Calu3 (cell line): ENCODE measurements at regions not wholly inside any gene's neighbourhood (a gene's known extent, or its start where the extent isn't known, plus 50 kb on each side); places are given as distances from the start of the nearest gene placed in this dataset.

Experiments
- BruUV-seq: library from RNA; stranded (reverse); fragments of 400-500 nt; replicated peaks from 2 replicates; lab custom pipeline; 2021; lab: Mats Ljungman, UMichigan
- CTCF ChIA-PET: fragments of 300-600 bp; sonication (Branson Sonifier 250); formaldehyde crosslinking; loops from one replicate; lab custom pipeline; 2022; ENCODE audit warnings: antibody characterized with exemption; lab: Charles Lee
- DNase-seq: peaks from one replicate; pipeline ENCODE4 v3.0.0; 2022
- H3K27ac Mint-ChIP-seq: one replicate; pipeline ENCODE4 v1.8.0; 2022; ENCODE audit warnings: mixed read lengths; ENCODE audit not compliant: unreplicated experiment
- H3K27me3 Mint-ChIP-seq: one replicate; pipeline ENCODE4 v1.8.0; 2022; ENCODE audit warnings: mixed read lengths; ENCODE audit not compliant: unreplicated experiment
- H3K36me3 Mint-ChIP-seq: one replicate; pipeline ENCODE4 v1.8.0; 2022; ENCODE audit warnings: mild to moderate bottlenecking, moderate library complexity, mixed read lengths; ENCODE audit not compliant: insufficient read depth, unreplicated experiment
- H3K4me1 Mint-ChIP-seq: one replicate; pipeline ENCODE4 v1.8.0; 2022; ENCODE audit warnings: mild to moderate bottlenecking, low read depth, mixed read lengths; ENCODE audit not compliant: unreplicated experiment
- H3K4me3 Mint-ChIP-seq: one replicate; pipeline ENCODE4 v1.8.0; 2022; ENCODE audit warnings: mild to moderate bottlenecking, low read depth, moderate library complexity, mixed read lengths; ENCODE audit not compliant: unreplicated experiment
- H3K9me3 Mint-ChIP-seq: one replicate; pipeline ENCODE4 v1.8.0; 2022; ENCODE audit warnings: low read depth, mixed read lengths; ENCODE audit not compliant: unreplicated experiment
- CTCF ChIP-seq: fragments of 200-600 bp; IDR thresholded peaks from one replicate; pipeline ENCODE4 v1.8.0; 2022; ENCODE audit warnings: antibody characterized with exemption; ENCODE audit not compliant: unreplicated experiment
- intact Hi-C: fragments of 100-400 bp; cut with micrococcal nuclease; formaldehyde crosslinking; loops from one replicate; pipeline ENCODE4 v1.10.0; 2022; ENCODE audit not compliant: unreplicated experiment

GRCh38 chr12:19572920-19573558 lies 133.7 kb downstream of the AEBP2 start:
- Mint-ChIP-seq H3K27me3 (no peaks in the 10 kb centered on the region), H3K4me1 (no peaks in the 10 kb centered on the region), H3K27ac (no peak overlapping the region), H3K36me3 (peaks cover 4% of the 10 kb centered on the region), H3K4me3 (no peak overlapping the region), H3K9me3 (peaks cover 2% of the 10 kb centered on the region)
- peak; percentile 53 for TF ChIP-seq CTCF
- CTCF ChIA-PET: no interaction called here
- intact Hi-C loops: loop anchor here (2.0 to 10.0 kb wide), 2 partner anchors 70 to 802 kb away; no protein-coding TSS in a partner anchor
- BruUV-seq: no TSS peak
- peak; percentile 45 for DNase-seq

- no peak for TF ChIP-seq CTCF
- Mint-ChIP-seq H3K9me3 (peaks cover 2% of the 10 kb centered on the region), H3K27me3 (no peaks in the 10 kb centered on the region), H3K4me1 (no peaks in the 10 kb centered on the region), H3K4me3 (no peak overlapping the region), H3K27ac (no peak overlapping the region), H3K36me3 (peaks cover 6% of the 10 kb centered on the region)
- no TSS peak for BruUV-seq
- CTCF ChIA-PET: no interaction called here
- DNase-seq: no peak
- intact Hi-C loops: loop anchor here (2.0 to 10.0 kb wide), 2 partner anchors 69 to 801 kb away; no protein-coding TSS in a partner anchor
Observed at GRCh38 chr12:19573866-19574265, 134.6 kb downstream of the AEBP2 start.

- BruUV-seq: no TSS peak
- peaks cover 6% of the 10 kb centered on the region for H3K36me3 Mint-ChIP-seq
- intact Hi-C loops: loop anchor here (10.0 kb wide), 1 partner anchor 800 kb away; no protein-coding TSS in a partner anchor
- H3K27ac Mint-ChIP-seq: no peak overlapping the region
- CTCF ChIA-PET: no interaction called here
- no peak for DNase-seq
- peaks cover 2% of the 10 kb centered on the region for H3K9me3 Mint-ChIP-seq
- no peaks in the 10 kb centered on the region for H3K4me1 Mint-ChIP-seq
- no peak overlapping the region for H3K4me3 Mint-ChIP-seq
- TF ChIP-seq CTCF: no peak
- H3K27me3 Mint-ChIP-seq: no peaks in the 10 kb centered on the region
Observed at GRCh38 chr12:19574601-19575000, 135.3 kb downstream of the AEBP2 start.

GRCh38 chr12:19575337-19576243 lies 136.3 kb downstream of the AEBP2 start:
- peaks cover 6% of the 10 kb centered on the region for H3K36me3 Mint-ChIP-seq
- no peak overlapping the region for H3K27ac Mint-ChIP-seq

More at GRCh38 chr12:19575337-19576243, 136.3 kb downstream of the AEBP2 start:
- peak; percentile 13 for DNase-seq
- Mint-ChIP-seq H3K9me3 (peaks cover 2% of the 10 kb centered on the region), H3K4me1 (no peaks in the 10 kb centered on the region), H3K4me3 (no peak overlapping the region), H3K27me3 (no peaks in the 10 kb centered on the region)
- TF ChIP-seq CTCF: no peak
- BruUV-seq: no TSS peak
- CTCF ChIA-PET: no interaction called here
- intact Hi-C loops: loop anchor here (10.0 kb wide), 1 partner anchor 799 kb away; no protein-coding TSS in a partner anchor
